A673 (cell line): ENCODE measurements at regions not wholly inside any gene's neighbourhood (a gene's known extent, or its start where the extent isn't known, plus 50 kb on each side); places are given as distances from the start of the nearest gene placed in this dataset.

ENCODE experiments used
- BruUV-seq: library from RNA; stranded (reverse); fragments of 400-500 nt; replicated peaks from 2 replicates; lab custom pipeline; 2021; lab: Mats Ljungman, UMichigan
- CTCF ChIA-PET: fragments of 300-600 bp; sonication (Branson Sonifier 250); formaldehyde crosslinking; loops from one replicate; lab custom pipeline; 2022; ENCODE audit warnings: antibody characterized with exemption; lab: Charles Lee
- POLR2A ChIA-PET: fragments of 300-600 bp; sonication (Branson Sonifier 250); formaldehyde crosslinking; loops from one replicate; lab custom pipeline; 2022; ENCODE audit warnings: antibody characterized with exemption; ENCODE audit not compliant: low non-redundant PET; lab: Charles Lee
- DNase-seq: peaks from one replicate; pipeline ENCODE4 v3.0.0-alpha.2; 2015; ENCODE audit warnings: low spot score
- H3K27ac ChIP-seq: fragments of 200-600 bp; sonication (generic); 2 replicates; pipeline ENCODE4 v1.5.1; 2016; ENCODE audit warnings: mixed run types, low read depth, mild to moderate bottlenecking, mixed read lengths, antibody characterized with exemption, low read length; ENCODE audit not compliant: poor library complexity, severe bottlenecking
- H3K27me3 ChIP-seq: fragments of 200-600 bp; sonication (generic); replicated peaks from 2 replicates; pipeline ENCODE4 v1.6.1; 2017; ENCODE audit warnings: mixed run types, low read depth, mild to moderate bottlenecking, mixed read lengths, antibody characterized with exemption, low read length; ENCODE audit not compliant: insufficient read depth, poor library complexity
- H3K36me3 ChIP-seq: fragments of 200-600 bp; sonication (generic); 2 replicates; pipeline ENCODE4 v1.6.1; 2016; ENCODE audit warnings: mixed run types, mild to moderate bottlenecking, mixed read lengths, antibody characterized with exemption, low read length; ENCODE audit not compliant: insufficient read depth, poor library complexity, severe bottlenecking
- H3K4me1 ChIP-seq: fragments of 200-600 bp; sonication (generic); 2 replicates; pipeline ENCODE4 v1.6.1; 2017; ENCODE audit warnings: mixed run types, mild to moderate bottlenecking, mixed read lengths, antibody characterized with exemption, low read length; ENCODE audit not compliant: insufficient read depth, poor library complexity, severe bottlenecking
- H3K4me3 ChIP-seq: fragments of 200-600 bp; sonication (generic); 2 replicates; pipeline ENCODE4 v1.5.1; 2016; ENCODE audit warnings: low read depth, mixed run types, mild to moderate bottlenecking, mixed read lengths, low read length; ENCODE audit not compliant: poor library complexity, severe bottlenecking
- H3K9me3 ChIP-seq: fragments of 200-600 bp; sonication (generic); 2 replicates; pipeline ENCODE4 v1.6.1; 2016; ENCODE audit warnings: mixed run types, low read depth, mild to moderate bottlenecking, mixed read lengths, antibody characterized with exemption, low read length; ENCODE audit not compliant: poor library complexity, severe bottlenecking
- EZH2 ChIP-seq: fragments of 200-600 bp; sonication (generic); IDR thresholded peaks from 2 replicates; pipeline ENCODE4 v1.6.1; 2017; ENCODE audit warnings: borderline replicate concordance, low read depth, mild to moderate bottlenecking, mixed read lengths, antibody characterized with exemption, low read length; ENCODE audit not compliant: poor library complexity, severe bottlenecking
- intact Hi-C: fragments of 100-400 bp; cut with micrococcal nuclease; formaldehyde crosslinking; loops from one replicate; pipeline ENCODE4 v1.10.0; 2022; ENCODE audit not compliant: unreplicated experiment
- TF ChIP-seq, protein P1 (sequence below): fragments of 300-800, 200-600 bp; sonication (generic); conservative IDR thresholded peaks from 2 replicates; pipeline ENCODE4 v1.5.1; 2017; ENCODE audit warnings: low read depth, mild to moderate bottlenecking, antibody characterized with exemption, low read length, moderate library complexity, mixed read lengths

DNA sequence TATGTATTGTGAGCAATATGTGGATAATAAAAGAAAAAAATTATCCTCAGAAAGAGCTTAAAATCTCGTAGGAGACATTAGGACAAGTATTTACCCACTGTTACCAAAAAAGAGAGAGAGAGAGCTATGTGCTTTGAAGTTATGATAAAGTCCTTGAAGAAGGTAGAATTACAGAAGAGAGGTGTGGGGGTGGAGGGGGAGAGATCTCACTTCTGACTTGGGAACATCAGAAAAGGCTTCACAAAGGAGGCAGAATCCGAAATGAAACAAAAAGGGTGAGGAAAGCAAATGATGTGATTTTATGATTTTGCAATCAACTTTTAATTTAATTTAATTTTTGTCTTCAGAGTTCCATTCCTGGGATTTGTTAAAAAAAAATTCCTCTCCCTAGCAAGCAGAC is 311.8 kb upstream of the ATP2B1 start:
- Histone ChIP-seq H3K27me3 (no peaks in the 10 kb centered on the region), H3K4me1 (no peaks in the 10 kb centered on the region), H3K9me3 (no peaks in the 10 kb centered on the region), H3K4me3 (no peak overlapping the region), H3K27ac (no peak overlapping the region), H3K36me3 (no peaks in the 10 kb centered on the region)
- ChIA-PET POLR2A (no interaction called here), CTCF (no interaction called here)
- TF ChIP-seq EZH2, result no peak
- TF ChIP-seq, protein P1, sequence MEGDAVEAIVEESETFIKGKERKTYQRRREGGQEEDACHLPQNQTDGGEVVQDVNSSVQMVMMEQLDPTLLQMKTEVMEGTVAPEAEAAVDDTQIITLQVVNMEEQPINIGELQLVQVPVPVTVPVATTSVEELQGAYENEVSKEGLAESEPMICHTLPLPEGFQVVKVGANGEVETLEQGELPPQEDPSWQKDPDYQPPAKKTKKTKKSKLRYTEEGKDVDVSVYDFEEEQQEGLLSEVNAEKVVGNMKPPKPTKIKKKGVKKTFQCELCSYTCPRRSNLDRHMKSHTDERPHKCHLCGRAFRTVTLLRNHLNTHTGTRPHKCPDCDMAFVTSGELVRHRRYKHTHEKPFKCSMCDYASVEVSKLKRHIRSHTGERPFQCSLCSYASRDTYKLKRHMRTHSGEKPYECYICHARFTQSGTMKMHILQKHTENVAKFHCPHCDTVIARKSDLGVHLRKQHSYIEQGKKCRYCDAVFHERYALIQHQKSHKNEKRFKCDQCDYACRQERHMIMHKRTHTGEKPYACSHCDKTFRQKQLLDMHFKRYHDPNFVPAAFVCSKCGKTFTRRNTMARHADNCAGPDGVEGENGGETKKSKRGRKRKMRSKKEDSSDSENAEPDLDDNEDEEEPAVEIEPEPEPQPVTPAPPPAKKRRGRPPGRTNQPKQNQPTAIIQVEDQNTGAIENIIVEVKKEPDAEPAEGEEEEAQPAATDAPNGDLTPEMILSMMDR, result no peak
- BruUV-seq, result no TSS peak
- intact Hi-C loops, result no loop called here
- DNase-seq, result no peak

DNA sequence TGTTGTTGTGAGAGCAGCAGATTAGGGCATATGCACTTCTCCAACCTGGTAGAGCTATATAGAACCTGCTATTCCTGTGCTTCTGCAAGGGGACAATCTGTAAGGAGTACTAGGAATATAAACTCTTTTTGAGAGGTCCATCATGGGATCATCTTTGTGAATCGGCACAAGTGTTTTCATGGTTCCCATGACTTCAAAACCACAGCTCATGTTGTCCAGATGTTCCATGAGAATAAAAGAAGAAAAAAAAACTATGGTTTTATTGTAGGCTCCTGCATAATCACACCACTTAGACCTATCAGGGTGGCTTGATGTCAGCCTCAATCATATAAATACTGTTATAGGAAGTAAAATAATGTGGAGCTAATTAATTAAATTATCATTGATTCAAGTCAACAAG is 311.4 kb upstream of the ATP2B1 start:
- CTCF ChIA-PET, result no interaction called here
- no TSS peak for BruUV-seq
- POLR2A ChIA-PET, result no interaction called here
- intact Hi-C loops, result no loop called here
- TF ChIP-seq, protein P1, result no peak
- no peak for TF ChIP-seq EZH2
- Histone ChIP-seq H3K4me3 (no peak overlapping the region), H3K36me3 (no peaks in the 10 kb centered on the region), H3K27me3 (no peaks in the 10 kb centered on the region), H3K27ac (no peak overlapping the region), H3K9me3 (no peaks in the 10 kb centered on the region), H3K4me1 (no peaks in the 10 kb centered on the region)
- DNase-seq, result no peak

DNA sequence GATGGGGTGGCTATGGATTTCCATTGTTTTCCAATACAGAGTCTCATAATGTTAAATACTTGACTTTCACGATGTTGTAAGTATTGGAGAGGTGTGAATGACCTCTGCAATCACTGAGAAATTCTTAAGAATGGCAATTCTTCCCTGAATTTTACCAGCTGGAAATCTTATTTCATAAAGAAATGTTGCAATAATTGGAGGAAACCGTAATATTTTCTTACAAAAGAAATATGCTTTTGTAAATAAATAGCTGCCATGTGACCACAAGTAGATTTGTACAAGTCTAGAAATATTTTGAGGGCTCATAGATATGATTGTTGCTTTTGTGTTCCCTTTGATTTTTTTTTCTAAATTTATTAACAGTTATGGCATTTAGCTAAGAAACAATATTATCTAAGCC is 308.7 kb upstream of the ATP2B1 start:
- Histone ChIP-seq H3K9me3 (no peaks in the 10 kb centered on the region), H3K27ac (no peak overlapping the region), H3K27me3 (no peaks in the 10 kb centered on the region), H3K36me3 (no peaks in the 10 kb centered on the region), H3K4me3 (no peak overlapping the region), H3K4me1 (peaks cover 3% of the 10 kb centered on the region)
- DNase-seq, result no peak
- POLR2A ChIA-PET, result no interaction called here
- no peak for TF ChIP-seq EZH2
- TF ChIP-seq, protein P1, result no peak
- CTCF ChIA-PET, result no interaction called here
- no TSS peak for BruUV-seq
- intact Hi-C loops, result loop anchor here (10.0 kb wide), 1 partner anchor 837 kb away; no protein-coding TSS in a partner anchor
